ENCODE measurements at regions not wholly inside any gene's neighbourhood (a gene's known extent, or its start where the extent isn't known, plus 50 kb on each side); places are given as distances from the start of the nearest gene placed in this dataset. TPM values are rescaled to one million over a fixed set of nuclear protein-coding genes. Genes with fewer than 3 reads are reported as not detected.

DNA sequence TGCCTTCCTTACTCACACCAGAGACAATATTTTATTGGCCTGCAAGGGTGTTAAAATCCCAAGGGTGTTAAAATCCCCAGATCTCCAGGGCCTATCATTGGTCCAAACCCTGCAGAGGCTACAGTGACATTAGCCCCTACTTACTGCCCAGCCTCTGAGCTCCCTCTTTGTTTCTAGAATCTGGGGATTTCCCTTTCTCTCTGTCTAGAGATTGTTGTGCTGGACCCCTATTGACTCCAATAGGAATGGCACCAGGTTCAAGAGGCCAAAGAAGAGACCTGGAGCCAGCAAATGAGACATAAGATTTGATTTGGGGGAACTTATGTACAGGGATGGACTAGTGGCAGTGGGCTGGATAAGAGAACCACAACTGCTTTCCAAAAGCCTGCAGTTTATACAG lies 53.3 kb upstream of the ZBED3 start:
- intact Hi-C loops (cut with DNase I), result loop anchor here in 2 of 4 donors (10.0 kb wide), 1 partner anchor 354 kb away; the partner anchor contains the start of gene WDR41 (in 2 of the 2)
- Histone ChIP-seq H3K4me1 (ENCODE audit: insufficient read depth) (no peaks in the 10 kb centered on the region), H3K27me3 (no peaks in the 10 kb centered on the region), H3K9me3 (no peaks in the 10 kb centered on the region), H3K4me3 (no peak overlapping the region), H3K36me3 (no peaks in the 10 kb centered on the region), H3K27ac (no peak overlapping the region)
- TF ChIP-seq CTCF (IDR thresholded peaks at IDR 0.05), result no peak
- no peak for TF ChIP-seq POLR2A (IDR thresholded peaks at IDR 0.05)
- no peak for TF ChIP-seq EP300 (IDR thresholded peaks at IDR 0.05)
- no peak for DNase-seq

- peak in 4 of 5 donors; percentile 21 to 66 (median 52) for DNase-seq
- Histone ChIP-seq H3K4me3 (no peak overlapping the region), H3K27me3 (no peaks in the 10 kb centered on the region), H3K4me1 (ENCODE audit: insufficient read depth) (no peaks in the 10 kb centered on the region), H3K36me3 (no peaks in the 10 kb centered on the region), H3K27ac (no peak overlapping the region), H3K9me3 (no peaks in the 10 kb centered on the region)
- intact Hi-C loops (cut with DNase I), result no loop called here
- TF ChIP-seq CTCF (IDR thresholded peaks at IDR 0.05) (no peak), EP300 (IDR thresholded peaks at IDR 0.05) (peak; percentile 30)
- WGBS, 3 donors, result 35 to 38% (median 37%) methylated on average over 5 of the region's 5 CpGs
These were observed 51.9 kb upstream of the ZBED3 start for GRCh38 chr5:77139001-77139400.

Small RNAs in the stretch of these regions (small RNA-seq; reads per million reads assigned to genes)
- gene HMGB1P35, result not detected

Data from ovary (tissue), 7 donors.